AG09319 (cell line): ENCODE measurements at regions not wholly inside any gene's neighbourhood (a gene's known extent, or its start where the extent isn't known, plus 50 kb on each side); places are given as distances from the start of the nearest gene placed in this dataset.

ENCODE experiments used
- DNase-seq: peaks from one replicate; pipeline ENCODE4 v3.0.0-alpha.2; 2010; ENCODE audit warnings: low read depth; ENCODE audit errors: extremely low read depth
- TF ChIP-seq, protein P1 (sequence below): IDR thresholded peaks from 2 replicates; pipeline ENCODE4 v1.5.1; 2011; ENCODE audit warnings: low read depth, mild to moderate bottlenecking, inconsistent platforms, low read length, moderate library complexity

DNA sequence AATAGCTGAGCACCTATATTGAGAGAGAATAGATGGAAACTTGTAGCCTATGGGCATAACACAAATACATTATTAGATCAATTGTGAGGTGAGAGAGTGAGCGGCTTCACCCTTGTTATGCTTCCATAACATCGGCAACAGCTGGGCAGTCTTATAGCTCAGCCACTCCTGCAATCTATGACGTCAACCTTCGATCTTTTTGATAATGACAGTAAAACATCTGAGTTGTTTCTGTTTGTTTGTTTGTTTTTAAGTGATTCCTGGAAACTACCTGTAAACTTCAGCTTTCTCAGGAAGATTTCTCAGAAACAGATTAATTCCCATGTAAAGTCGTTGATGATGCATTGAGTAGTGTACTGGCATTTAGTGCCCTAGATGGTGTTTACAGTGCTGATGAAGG, 90.0 kb downstream of the DSEL start:
- DNase-seq, result no peak
- TF ChIP-seq, protein P1, sequence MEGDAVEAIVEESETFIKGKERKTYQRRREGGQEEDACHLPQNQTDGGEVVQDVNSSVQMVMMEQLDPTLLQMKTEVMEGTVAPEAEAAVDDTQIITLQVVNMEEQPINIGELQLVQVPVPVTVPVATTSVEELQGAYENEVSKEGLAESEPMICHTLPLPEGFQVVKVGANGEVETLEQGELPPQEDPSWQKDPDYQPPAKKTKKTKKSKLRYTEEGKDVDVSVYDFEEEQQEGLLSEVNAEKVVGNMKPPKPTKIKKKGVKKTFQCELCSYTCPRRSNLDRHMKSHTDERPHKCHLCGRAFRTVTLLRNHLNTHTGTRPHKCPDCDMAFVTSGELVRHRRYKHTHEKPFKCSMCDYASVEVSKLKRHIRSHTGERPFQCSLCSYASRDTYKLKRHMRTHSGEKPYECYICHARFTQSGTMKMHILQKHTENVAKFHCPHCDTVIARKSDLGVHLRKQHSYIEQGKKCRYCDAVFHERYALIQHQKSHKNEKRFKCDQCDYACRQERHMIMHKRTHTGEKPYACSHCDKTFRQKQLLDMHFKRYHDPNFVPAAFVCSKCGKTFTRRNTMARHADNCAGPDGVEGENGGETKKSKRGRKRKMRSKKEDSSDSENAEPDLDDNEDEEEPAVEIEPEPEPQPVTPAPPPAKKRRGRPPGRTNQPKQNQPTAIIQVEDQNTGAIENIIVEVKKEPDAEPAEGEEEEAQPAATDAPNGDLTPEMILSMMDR, result no peak

DNA sequence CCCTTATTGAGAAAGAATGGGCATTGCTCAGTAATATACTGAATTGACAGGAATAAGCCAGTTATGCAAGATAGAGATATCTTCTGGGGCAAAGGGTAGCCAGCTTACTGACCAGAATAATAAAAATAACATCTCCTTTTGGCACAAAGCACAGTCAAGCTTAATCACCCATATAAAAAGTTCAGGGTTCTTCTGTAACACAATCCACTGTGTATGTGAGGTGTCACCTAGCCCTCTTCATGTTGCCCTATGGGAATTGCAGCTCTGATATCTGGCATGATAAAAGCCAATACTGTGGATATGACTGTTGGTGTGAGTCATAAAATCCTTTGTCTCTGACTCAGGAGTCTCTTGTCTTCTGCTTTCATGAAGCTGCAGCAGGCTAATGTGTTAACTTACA, 90.8 kb downstream of the DSEL start:
- peak; percentile 39 for DNase-seq
- TF ChIP-seq, protein P1, result no peak

DNA sequence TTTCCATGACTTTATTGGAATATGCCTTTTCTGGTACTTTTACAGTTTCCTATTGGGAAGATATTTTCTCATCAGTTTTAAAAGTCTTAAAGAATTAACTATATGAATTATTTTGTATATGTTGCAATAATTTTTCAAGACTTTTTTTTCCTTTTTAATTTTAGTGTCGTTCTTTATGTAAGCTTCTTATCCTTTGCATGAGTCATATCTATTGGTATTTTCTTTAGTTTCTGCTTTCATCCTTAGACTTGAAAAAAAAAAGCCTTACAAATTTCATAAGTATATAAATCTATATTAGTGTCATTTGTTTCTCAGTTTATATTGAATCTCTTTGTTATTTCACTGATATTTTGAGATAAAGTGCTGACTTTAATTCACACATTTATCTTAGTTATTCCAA, 94.9 kb downstream of the DSEL start:
- no peak for DNase-seq
- TF ChIP-seq, protein P1, result no peak

DNA sequence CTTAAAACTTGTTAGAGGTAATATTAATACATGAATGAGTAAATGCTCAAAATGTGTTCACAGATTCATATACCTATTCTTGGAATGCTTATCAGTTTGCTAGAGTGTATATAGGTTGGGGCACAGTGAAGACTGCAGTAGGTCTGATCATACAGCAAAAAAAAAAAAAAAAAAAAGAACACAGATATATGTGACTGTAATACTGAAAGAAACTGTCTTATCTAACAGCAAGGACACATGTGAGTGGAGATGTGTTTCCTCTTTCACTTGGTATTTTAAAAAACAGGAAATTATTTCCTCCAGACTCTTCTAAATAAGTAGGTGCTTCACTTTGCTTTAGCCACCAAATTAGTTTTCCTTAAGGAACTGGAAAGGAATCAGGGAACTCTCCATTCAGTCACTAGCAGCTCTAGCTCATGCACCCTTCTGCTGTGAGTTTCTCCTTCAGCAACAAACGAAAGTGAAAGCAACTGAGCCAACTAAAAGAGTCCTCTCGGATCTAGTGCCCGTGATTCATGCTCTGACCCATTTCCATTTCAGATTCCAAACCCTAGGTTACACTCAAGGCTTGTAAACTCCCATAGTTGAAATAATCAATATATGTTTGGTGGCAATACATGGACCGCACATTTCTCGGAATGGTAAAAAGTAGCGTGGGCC, 98.5 kb downstream of the DSEL start:
- no peak for DNase-seq
- TF ChIP-seq, protein P1, result no peak

DNA sequence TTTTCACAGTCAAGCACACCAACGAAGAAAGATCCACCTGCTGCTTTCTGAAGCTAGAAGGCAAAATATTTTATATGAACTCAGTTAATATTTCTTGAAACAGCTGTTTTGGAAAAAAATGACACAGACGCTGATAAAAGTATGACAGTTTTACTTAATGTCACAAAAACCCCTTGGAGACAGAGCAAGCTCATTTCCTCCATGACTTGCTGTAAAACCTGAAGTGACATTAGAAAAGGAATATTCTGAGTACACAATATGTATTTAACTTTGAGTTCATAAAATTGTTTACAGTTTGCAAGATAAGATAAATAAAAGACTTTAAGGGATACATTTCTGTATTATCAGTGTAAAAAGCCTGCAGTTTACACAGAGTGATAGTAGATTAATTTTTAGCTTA, 105.4 kb downstream of the DSEL start:
- no peak for DNase-seq
- TF ChIP-seq, protein P1, result no peak

DNA sequence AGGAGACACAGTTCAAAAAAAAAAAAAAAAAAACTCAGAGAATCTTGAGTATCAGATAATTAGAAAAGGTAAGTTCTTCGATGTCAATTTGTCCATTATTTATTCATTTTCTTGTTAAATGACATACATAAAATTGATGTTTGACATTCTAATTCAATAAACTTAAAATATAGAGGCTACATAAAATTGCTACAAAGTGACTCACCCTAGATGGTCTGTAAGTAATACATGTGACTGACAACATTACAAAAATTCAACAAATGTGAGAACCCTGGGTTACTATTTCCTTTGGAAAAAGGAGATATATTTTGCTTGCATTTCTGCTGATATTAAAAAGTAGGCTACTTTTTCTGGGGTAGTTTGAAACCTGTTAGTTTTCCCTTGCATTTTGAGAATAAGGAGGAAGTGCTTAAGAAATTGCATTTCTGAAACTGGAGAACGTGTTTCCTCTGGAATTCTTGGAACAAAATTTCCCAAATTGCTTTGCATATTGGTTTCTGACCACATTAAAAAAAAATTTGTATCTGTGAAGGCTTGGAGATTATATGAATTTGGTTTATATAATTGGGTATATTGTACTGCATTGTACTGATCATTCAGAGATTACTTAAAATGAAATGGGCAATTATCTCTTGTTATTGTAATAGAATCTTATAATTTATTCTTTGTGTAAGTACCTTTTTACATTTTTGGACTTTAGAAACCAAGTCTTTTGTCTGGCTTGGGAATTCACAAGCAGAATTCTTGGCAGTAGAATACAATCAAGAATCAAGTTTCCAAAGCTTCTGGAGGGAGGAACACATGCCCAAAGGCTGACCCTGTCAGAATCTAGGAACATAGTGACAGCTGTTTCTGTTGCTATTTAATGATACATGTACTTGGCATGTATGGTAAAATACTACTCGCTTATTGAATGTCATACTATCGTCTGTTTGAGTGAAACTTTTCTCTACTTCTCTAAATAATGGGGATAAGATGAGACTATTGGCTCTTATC, 106.1 kb downstream of the DSEL start:
- DNase-seq, result peak; percentile 34
- TF ChIP-seq, protein P1, result no peak

DNA sequence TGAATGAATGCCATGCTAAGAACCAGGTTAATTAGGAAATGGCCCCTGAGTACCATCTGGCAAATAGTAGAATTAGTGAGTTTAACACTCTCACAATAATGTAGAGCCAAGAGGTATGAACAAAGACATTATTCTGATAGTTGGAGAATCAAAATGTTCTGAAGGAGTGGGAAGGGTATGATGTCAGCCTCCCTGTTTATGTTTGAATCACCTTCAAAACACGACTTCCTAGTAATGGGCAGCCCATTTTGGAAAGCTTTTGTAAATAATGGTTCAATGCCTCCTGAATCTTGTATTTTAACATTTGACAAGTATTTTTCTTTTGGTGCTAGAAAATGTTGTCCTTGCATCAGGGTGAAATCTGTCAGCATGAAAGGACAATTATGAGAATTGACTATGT, 108.3 kb downstream of the DSEL start:
- TF ChIP-seq, protein P1, result no peak
- no peak for DNase-seq
